ENCODE measurements at regions not wholly inside any gene's neighbourhood (a gene's known extent, or its start where the extent isn't known, plus 50 kb on each side); places are given as distances from the start of the nearest gene placed in this dataset.

DNA sequence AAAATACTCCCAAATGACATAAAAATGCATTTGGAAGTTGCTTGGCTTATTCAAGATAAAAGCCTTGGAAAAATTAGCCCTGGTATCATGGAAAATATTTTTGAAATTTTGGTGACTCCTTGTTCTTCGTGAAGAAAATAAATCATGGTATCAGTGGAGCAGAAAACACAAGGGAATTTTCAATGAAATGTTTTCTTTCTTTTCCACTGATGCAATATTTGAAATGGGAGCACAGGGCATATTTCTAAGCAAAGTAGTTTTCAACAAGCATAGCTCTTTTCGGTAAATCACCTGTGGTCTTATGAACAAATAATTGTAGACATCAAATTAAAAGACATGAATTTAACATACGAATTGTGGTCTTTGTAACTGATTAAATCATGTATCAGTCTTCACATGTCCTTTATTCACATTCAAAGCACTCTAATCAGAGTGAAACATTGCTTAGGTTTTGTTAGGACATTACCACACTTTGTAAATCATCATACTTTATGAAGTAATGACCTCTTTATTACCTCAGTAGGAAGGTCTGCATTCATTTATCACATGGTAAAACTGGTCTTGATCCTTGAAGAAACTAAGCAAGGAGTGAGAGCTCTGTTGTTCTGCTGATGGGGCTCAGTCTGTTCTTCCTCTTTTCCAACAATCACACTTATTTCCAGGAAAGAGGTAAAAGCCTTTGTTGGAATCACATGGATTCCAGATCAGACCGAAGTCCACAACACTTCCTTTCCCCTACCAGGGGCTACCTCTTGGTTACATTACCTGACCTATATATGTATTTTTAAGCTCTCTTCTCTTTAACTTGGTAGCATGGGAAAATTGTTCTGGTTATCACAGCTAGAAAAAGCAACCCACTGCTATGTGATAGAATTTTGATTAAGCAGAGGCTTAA lies 413.5 kb upstream of the THBS1 start:
- TF ChIP-seq, protein P1, sequence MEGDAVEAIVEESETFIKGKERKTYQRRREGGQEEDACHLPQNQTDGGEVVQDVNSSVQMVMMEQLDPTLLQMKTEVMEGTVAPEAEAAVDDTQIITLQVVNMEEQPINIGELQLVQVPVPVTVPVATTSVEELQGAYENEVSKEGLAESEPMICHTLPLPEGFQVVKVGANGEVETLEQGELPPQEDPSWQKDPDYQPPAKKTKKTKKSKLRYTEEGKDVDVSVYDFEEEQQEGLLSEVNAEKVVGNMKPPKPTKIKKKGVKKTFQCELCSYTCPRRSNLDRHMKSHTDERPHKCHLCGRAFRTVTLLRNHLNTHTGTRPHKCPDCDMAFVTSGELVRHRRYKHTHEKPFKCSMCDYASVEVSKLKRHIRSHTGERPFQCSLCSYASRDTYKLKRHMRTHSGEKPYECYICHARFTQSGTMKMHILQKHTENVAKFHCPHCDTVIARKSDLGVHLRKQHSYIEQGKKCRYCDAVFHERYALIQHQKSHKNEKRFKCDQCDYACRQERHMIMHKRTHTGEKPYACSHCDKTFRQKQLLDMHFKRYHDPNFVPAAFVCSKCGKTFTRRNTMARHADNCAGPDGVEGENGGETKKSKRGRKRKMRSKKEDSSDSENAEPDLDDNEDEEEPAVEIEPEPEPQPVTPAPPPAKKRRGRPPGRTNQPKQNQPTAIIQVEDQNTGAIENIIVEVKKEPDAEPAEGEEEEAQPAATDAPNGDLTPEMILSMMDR (IDR thresholded peaks at IDR 0.05): no peak
- TF ChIP-seq MXD4 (CRISPR knock-in tag; IDR thresholded peaks at IDR 0.05; ENCODE audit: borderline replicate concordance) (no peak), ESRRA (CRISPR knock-in tag; IDR thresholded peaks at IDR 0.05; ENCODE audit: borderline replicate concordance) (no peak), IRF2 (CRISPR knock-in tag; IDR thresholded peaks at IDR 0.05; ENCODE audit: borderline replicate concordance, low read depth) (no peak)
- TF ChIP-seq, protein P2, sequence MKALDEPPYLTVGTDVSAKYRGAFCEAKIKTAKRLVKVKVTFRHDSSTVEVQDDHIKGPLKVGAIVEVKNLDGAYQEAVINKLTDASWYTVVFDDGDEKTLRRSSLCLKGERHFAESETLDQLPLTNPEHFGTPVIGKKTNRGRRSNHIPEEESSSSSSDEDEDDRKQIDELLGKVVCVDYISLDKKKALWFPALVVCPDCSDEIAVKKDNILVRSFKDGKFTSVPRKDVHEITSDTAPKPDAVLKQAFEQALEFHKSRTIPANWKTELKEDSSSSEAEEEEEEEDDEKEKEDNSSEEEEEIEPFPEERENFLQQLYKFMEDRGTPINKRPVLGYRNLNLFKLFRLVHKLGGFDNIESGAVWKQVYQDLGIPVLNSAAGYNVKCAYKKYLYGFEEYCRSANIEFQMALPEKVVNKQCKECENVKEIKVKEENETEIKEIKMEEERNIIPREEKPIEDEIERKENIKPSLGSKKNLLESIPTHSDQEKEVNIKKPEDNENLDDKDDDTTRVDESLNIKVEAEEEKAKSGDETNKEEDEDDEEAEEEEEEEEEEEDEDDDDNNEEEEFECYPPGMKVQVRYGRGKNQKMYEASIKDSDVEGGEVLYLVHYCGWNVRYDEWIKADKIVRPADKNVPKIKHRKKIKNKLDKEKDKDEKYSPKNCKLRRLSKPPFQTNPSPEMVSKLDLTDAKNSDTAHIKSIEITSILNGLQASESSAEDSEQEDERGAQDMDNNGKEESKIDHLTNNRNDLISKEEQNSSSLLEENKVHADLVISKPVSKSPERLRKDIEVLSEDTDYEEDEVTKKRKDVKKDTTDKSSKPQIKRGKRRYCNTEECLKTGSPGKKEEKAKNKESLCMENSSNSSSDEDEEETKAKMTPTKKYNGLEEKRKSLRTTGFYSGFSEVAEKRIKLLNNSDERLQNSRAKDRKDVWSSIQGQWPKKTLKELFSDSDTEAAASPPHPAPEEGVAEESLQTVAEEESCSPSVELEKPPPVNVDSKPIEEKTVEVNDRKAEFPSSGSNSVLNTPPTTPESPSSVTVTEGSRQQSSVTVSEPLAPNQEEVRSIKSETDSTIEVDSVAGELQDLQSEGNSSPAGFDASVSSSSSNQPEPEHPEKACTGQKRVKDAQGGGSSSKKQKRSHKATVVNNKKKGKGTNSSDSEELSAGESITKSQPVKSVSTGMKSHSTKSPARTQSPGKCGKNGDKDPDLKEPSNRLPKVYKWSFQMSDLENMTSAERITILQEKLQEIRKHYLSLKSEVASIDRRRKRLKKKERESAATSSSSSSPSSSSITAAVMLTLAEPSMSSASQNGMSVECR (CRISPR knock-in tag; IDR thresholded peaks at IDR 0.05; ENCODE audit: borderline replicate concordance): no peak
- TF ChIP-seq, protein P3, sequence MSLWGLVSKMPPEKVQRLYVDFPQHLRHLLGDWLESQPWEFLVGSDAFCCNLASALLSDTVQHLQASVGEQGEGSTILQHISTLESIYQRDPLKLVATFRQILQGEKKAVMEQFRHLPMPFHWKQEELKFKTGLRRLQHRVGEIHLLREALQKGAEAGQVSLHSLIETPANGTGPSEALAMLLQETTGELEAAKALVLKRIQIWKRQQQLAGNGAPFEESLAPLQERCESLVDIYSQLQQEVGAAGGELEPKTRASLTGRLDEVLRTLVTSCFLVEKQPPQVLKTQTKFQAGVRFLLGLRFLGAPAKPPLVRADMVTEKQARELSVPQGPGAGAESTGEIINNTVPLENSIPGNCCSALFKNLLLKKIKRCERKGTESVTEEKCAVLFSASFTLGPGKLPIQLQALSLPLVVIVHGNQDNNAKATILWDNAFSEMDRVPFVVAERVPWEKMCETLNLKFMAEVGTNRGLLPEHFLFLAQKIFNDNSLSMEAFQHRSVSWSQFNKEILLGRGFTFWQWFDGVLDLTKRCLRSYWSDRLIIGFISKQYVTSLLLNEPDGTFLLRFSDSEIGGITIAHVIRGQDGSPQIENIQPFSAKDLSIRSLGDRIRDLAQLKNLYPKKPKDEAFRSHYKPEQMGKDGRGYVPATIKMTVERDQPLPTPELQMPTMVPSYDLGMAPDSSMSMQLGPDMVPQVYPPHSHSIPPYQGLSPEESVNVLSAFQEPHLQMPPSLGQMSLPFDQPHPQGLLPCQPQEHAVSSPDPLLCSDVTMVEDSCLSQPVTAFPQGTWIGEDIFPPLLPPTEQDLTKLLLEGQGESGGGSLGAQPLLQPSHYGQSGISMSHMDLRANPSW (CRISPR knock-in tag; conservative IDR thresholded peaks at IDR 0.05; ENCODE audit: low read depth): no peak
